ENCODE measurements at regions not wholly inside any gene's neighbourhood (a gene's known extent, or its start where the extent isn't known, plus 50 kb on each side); places are given as distances from the start of the nearest gene placed in this dataset.

DNA sequence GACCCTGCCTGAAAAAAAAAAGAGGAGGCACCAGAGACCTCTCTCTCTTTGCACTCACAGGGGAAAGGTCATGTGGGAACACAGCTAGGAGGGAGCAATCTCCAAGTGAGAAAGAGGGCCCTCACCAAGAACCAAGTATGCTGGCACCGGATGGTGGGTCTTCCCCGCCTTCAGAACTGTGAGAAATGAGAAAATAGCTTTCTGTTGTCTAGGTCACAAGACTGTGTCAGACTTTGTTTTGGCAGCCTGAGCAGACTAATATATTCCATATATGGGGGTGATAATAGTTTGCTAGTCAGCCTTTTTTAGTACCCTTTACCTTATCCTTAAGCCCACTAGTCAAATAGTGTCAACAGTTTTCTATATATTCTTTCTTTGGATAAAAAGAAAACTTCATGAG lies 193.0 kb downstream of the TRIML1 start:
- TF ChIP-seq, protein P1, sequence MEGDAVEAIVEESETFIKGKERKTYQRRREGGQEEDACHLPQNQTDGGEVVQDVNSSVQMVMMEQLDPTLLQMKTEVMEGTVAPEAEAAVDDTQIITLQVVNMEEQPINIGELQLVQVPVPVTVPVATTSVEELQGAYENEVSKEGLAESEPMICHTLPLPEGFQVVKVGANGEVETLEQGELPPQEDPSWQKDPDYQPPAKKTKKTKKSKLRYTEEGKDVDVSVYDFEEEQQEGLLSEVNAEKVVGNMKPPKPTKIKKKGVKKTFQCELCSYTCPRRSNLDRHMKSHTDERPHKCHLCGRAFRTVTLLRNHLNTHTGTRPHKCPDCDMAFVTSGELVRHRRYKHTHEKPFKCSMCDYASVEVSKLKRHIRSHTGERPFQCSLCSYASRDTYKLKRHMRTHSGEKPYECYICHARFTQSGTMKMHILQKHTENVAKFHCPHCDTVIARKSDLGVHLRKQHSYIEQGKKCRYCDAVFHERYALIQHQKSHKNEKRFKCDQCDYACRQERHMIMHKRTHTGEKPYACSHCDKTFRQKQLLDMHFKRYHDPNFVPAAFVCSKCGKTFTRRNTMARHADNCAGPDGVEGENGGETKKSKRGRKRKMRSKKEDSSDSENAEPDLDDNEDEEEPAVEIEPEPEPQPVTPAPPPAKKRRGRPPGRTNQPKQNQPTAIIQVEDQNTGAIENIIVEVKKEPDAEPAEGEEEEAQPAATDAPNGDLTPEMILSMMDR (IDR thresholded peaks at IDR 0.05), result no peak
- TF ChIP-seq, protein P2, sequence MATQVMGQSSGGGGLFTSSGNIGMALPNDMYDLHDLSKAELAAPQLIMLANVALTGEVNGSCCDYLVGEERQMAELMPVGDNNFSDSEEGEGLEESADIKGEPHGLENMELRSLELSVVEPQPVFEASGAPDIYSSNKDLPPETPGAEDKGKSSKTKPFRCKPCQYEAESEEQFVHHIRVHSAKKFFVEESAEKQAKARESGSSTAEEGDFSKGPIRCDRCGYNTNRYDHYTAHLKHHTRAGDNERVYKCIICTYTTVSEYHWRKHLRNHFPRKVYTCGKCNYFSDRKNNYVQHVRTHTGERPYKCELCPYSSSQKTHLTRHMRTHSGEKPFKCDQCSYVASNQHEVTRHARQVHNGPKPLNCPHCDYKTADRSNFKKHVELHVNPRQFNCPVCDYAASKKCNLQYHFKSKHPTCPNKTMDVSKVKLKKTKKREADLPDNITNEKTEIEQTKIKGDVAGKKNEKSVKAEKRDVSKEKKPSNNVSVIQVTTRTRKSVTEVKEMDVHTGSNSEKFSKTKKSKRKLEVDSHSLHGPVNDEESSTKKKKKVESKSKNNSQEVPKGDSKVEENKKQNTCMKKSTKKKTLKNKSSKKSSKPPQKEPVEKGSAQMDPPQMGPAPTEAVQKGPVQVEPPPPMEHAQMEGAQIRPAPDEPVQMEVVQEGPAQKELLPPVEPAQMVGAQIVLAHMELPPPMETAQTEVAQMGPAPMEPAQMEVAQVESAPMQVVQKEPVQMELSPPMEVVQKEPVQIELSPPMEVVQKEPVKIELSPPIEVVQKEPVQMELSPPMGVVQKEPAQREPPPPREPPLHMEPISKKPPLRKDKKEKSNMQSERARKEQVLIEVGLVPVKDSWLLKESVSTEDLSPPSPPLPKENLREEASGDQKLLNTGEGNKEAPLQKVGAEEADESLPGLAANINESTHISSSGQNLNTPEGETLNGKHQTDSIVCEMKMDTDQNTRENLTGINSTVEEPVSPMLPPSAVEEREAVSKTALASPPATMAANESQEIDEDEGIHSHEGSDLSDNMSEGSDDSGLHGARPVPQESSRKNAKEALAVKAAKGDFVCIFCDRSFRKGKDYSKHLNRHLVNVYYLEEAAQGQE (IDR thresholded peaks at IDR 0.05; ENCODE audit: insufficient read depth in 1 of 2, low read depth in 2 of 2, low read length in 1 of 2), result no peak
